Calu3 (cell line): ENCODE measurements at regions not wholly inside any gene's neighbourhood (a gene's known extent, or its start where the extent isn't known, plus 50 kb on each side); places are given as distances from the start of the nearest gene placed in this dataset.

ENCODE experiments used
- BruUV-seq: library from RNA; stranded (reverse); fragments of 400-500 nt; replicated peaks from 2 replicates; lab custom pipeline; 2021; lab: Mats Ljungman, UMichigan
- CTCF ChIA-PET: fragments of 300-600 bp; sonication (Branson Sonifier 250); formaldehyde crosslinking; loops from one replicate; lab custom pipeline; 2022; ENCODE audit warnings: antibody characterized with exemption; lab: Charles Lee
- DNase-seq: peaks from one replicate; pipeline ENCODE4 v3.0.0; 2022
- H3K27ac Mint-ChIP-seq: one replicate; pipeline ENCODE4 v1.8.0; 2022; ENCODE audit warnings: mixed read lengths; ENCODE audit not compliant: unreplicated experiment
- H3K27me3 Mint-ChIP-seq: one replicate; pipeline ENCODE4 v1.8.0; 2022; ENCODE audit warnings: mixed read lengths; ENCODE audit not compliant: unreplicated experiment
- H3K36me3 Mint-ChIP-seq: one replicate; pipeline ENCODE4 v1.8.0; 2022; ENCODE audit warnings: mild to moderate bottlenecking, moderate library complexity, mixed read lengths; ENCODE audit not compliant: insufficient read depth, unreplicated experiment
- H3K4me1 Mint-ChIP-seq: one replicate; pipeline ENCODE4 v1.8.0; 2022; ENCODE audit warnings: mild to moderate bottlenecking, low read depth, mixed read lengths; ENCODE audit not compliant: unreplicated experiment
- H3K4me3 Mint-ChIP-seq: one replicate; pipeline ENCODE4 v1.8.0; 2022; ENCODE audit warnings: mild to moderate bottlenecking, low read depth, moderate library complexity, mixed read lengths; ENCODE audit not compliant: unreplicated experiment
- H3K9me3 Mint-ChIP-seq: one replicate; pipeline ENCODE4 v1.8.0; 2022; ENCODE audit warnings: low read depth, mixed read lengths; ENCODE audit not compliant: unreplicated experiment
- CTCF ChIP-seq: fragments of 200-600 bp; IDR thresholded peaks from one replicate; pipeline ENCODE4 v1.8.0; 2022; ENCODE audit warnings: antibody characterized with exemption; ENCODE audit not compliant: unreplicated experiment
- intact Hi-C: fragments of 100-400 bp; cut with micrococcal nuclease; formaldehyde crosslinking; loops from one replicate; pipeline ENCODE4 v1.10.0; 2022; ENCODE audit not compliant: unreplicated experiment

DNA sequence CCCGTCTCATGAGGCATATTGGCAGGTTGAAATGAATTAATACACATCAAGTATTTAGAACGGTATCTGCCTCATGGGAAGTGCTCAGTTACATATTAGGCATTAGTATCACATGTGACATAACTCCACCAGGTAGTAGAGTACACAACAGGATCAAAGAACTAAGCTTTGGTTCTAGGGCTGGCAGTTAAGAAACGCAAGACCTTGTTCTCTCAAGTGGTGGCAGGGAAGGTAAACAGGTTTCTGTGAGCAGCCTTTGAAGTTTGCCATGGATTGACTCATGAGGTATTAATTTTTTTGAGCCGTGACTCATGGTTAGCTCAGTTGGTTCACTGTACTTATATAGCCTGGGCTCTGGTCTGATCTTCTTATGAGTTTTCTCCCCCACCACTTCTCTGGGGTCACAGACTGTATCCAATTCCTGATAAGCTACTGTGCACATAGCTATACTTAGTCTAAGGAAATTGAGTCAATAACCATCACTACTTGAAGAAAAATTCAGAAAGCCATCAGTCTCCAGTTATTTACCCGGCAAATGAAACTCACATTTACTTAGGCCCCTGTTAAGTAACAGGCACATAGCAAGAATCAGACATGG is 155.6 kb upstream of the STT3B start:
- peak overlapping the region; percentile 3 for H3K27ac Mint-ChIP-seq
- CTCF ChIA-PET, result interaction anchor here (0.6 to 1.0 kb wide), 2 partner anchors 12 to 61 kb away, joined by 3 to 5 read pairs; no protein-coding TSS in a partner anchor
- no peaks in the 10 kb centered on the region for H3K27me3 Mint-ChIP-seq
- no peak overlapping the region for H3K4me3 Mint-ChIP-seq
- no peak for TF ChIP-seq CTCF
- H3K4me1 Mint-ChIP-seq, result peaks cover 24% of the 10 kb centered on the region
- no peaks in the 10 kb centered on the region for H3K9me3 Mint-ChIP-seq
- intact Hi-C loops, result loop anchor here (10.0 kb wide), 2 partner anchors 158 to 212 kb away; partner anchors contain the start of gene STT3B
- no TSS peak for BruUV-seq
- peak; percentile 69 for DNase-seq
- peaks cover 2% of the 10 kb centered on the region for H3K36me3 Mint-ChIP-seq

DNA sequence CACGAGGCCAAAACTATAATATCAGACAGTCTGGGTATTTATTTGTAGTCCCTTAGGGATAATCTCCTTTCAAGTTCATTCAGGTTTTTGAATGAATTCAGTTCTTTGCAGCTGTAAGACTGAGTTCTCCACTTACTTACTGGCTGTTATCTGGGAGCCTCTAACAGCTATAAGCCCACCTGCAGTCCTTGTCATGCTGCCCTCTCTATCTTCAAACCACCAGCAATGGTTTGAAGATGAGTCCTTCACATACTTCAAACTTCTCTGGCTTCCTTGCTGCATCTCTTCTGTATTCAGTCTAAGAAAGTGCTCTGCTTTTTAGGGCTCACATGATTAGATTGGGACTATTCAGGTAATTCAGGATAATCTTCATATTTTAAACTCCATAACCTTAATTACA is 154.5 kb upstream of the STT3B start:
- BruUV-seq, result no TSS peak
- no peak for DNase-seq

DNA sequence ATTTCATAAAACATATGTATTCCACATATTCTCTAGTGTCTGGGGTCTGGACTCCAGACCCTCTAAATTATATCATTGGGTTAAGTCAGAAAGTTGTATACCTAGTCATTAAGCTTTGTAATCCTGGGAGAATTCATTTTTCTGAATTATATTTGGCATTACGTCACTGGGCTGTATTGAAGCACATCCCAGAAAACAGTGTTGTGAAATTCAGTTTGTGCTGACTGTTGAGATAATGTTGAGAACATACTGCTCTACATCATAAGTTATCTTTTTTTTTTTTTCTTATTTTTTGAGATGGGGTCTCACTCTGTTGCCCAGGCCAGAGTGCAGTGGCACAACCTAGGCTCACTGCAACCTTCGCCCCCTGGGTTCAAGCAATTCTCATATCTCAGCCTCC is 153.1 kb upstream of the STT3B start:
- DNase-seq, result no peak
- intact Hi-C loops, result loop anchor here (10.0 kb wide), 2 partner anchors 155 to 215 kb away; partner anchors contain the start of gene STT3B
- BruUV-seq, result no TSS peak
- Mint-ChIP-seq H3K4me1 (peaks cover 24% of the 10 kb centered on the region), H3K27ac (no peak overlapping the region), H3K9me3 (no peaks in the 10 kb centered on the region), H3K4me3 (no peak overlapping the region), H3K27me3 (no peaks in the 10 kb centered on the region), H3K36me3 (peaks cover 3% of the 10 kb centered on the region)
- TF ChIP-seq CTCF, result no peak
- CTCF ChIA-PET, result no interaction called here

More for the DNA sequence above, 154.5 kb upstream of the STT3B start:
- TF ChIP-seq CTCF, result no peak
- intact Hi-C loops, result loop anchor here (10.0 kb wide), 2 partner anchors 157 to 213 kb away; partner anchors contain the start of gene STT3B
- H3K27me3 Mint-ChIP-seq, result no peaks in the 10 kb centered on the region
- no peak overlapping the region for H3K27ac Mint-ChIP-seq
- H3K9me3 Mint-ChIP-seq, result no peaks in the 10 kb centered on the region
- peaks cover 24% of the 10 kb centered on the region for H3K4me1 Mint-ChIP-seq
- CTCF ChIA-PET, result no interaction called here
- H3K36me3 Mint-ChIP-seq, result peaks cover 3% of the 10 kb centered on the region
- no peak overlapping the region for H3K4me3 Mint-ChIP-seq

DNA sequence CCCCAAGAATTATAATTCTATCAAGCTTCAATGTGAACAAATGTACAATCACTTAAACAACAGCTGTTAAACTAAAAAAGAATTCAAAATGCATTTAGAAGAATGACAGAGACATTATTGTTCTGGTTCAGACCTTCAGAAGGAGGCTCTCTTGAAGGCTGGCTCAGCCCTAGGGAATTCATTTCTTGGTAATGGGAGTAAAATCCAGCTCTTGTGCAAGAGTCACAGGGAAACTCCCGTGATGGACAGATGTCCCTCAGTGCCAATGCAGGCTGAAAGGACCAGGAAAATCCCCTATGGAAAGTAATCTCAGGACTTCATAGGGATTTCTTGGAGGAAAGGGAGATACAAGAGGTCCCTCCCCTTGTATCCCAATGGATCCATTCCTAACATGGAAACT is 149.9 kb upstream of the STT3B start:
- H3K4me1 Mint-ChIP-seq, result peaks cover 3% of the 10 kb centered on the region
- BruUV-seq, result no TSS peak

More for the DNA sequence above, 149.9 kb upstream of the STT3B start:
- Mint-ChIP-seq H3K27me3 (no peaks in the 10 kb centered on the region), H3K27ac (no peak overlapping the region), H3K36me3 (peaks cover 3% of the 10 kb centered on the region), H3K4me3 (no peak overlapping the region), H3K9me3 (no peaks in the 10 kb centered on the region)
- no peak for DNase-seq
- intact Hi-C loops, result no loop called here
- TF ChIP-seq CTCF, result no peak
- CTCF ChIA-PET, result no interaction called here
